HFFc6 (cell line): ENCODE measurements at regions not wholly inside any gene's neighbourhood (a gene's known extent, or its start where the extent isn't known, plus 50 kb on each side); places are given as distances from the start of the nearest gene placed in this dataset.

Experiments
- DNase-seq: peaks from one replicate; pipeline ENCODE4 v3.0.0-alpha.2; 2018
- H3K27ac Mint-ChIP-seq: 2 replicates; pipeline ENCODE4 v1.8.0; 2020; ENCODE audit warnings: mild to moderate bottlenecking, mixed read lengths
- H3K27me3 Mint-ChIP-seq: 2 replicates; pipeline ENCODE4 v1.8.0; 2021; ENCODE audit warnings: mild to moderate bottlenecking, moderate library complexity, mixed read lengths; ENCODE audit not compliant: insufficient read depth
- H3K36me3 Mint-ChIP-seq: 2 replicates; pipeline ENCODE4 v1.8.0; 2021; ENCODE audit warnings: low read depth, mixed read lengths
- H3K4me1 Mint-ChIP-seq: 2 replicates; pipeline ENCODE4 v1.8.0; 2020; ENCODE audit warnings: low read depth, mixed read lengths
- H3K4me3 Mint-ChIP-seq: 2 replicates; pipeline ENCODE4 v1.8.0; 2020; ENCODE audit warnings: mild to moderate bottlenecking, moderate library complexity, mixed read lengths
- H3K9me3 Mint-ChIP-seq: 2 replicates; pipeline ENCODE4 v1.8.0; 2020; ENCODE audit warnings: mild to moderate bottlenecking, mixed read lengths
- CTCF ChIP-seq: fragments of 200-600 bp; sonication (generic); IDR thresholded peaks from 2 replicates; pipeline ENCODE4 v1.5.0; 2021; ENCODE audit warnings: antibody characterized with exemption, mild to moderate bottlenecking

GRCh38 chr20:61149636-61150035 lies 102.4 kb upstream of the CDH4 start:
- DNase-seq: no peak
- Mint-ChIP-seq H3K4me3 (no peak overlapping the region), H3K36me3 (no peaks in the 10 kb centered on the region; the same call in 1 of the 2 replicates), H3K27me3 (peaks cover 8% of the 10 kb centered on the region; the same call in 1 of the 2 replicates), H3K4me1 (no peaks in the 10 kb centered on the region), H3K27ac (no peak overlapping the region), H3K9me3 (no peaks in the 10 kb centered on the region)
- no peak for TF ChIP-seq CTCF

- Mint-ChIP-seq H3K4me1 (no peaks in the 10 kb centered on the region), H3K36me3 (no peaks in the 10 kb centered on the region), H3K9me3 (no peaks in the 10 kb centered on the region), H3K4me3 (no peak overlapping the region), H3K27ac (no peak overlapping the region), H3K27me3 (peaks cover 11% of the 10 kb centered on the region)
- TF ChIP-seq CTCF: no peak
- no peak for DNase-seq
Observed at GRCh38 chr20:61157301-61157700, 94.8 kb upstream of the CDH4 start.

- no peak overlapping the region for H3K4me3 Mint-ChIP-seq
- H3K9me3 Mint-ChIP-seq: no peaks in the 10 kb centered on the region
- H3K27ac Mint-ChIP-seq: no peak overlapping the region
- no peaks in the 10 kb centered on the region for H3K4me1 Mint-ChIP-seq
- no peak for TF ChIP-seq CTCF
- no peak for DNase-seq
- H3K27me3 Mint-ChIP-seq: peaks cover 8% of the 10 kb centered on the region
- no peaks in the 10 kb centered on the region for H3K36me3 Mint-ChIP-seq
Observed at GRCh38 chr20:61159957-61160686, 91.9 kb upstream of the CDH4 start.

GRCh38 chr20:61161726-61162390 lies 90.2 kb upstream of the CDH4 start:
- no peak overlapping the region for H3K27ac Mint-ChIP-seq
- peak; percentile 56 for TF ChIP-seq CTCF
- H3K27me3 Mint-ChIP-seq: peaks cover 4% of the 10 kb centered on the region
- peak; percentile 18 for DNase-seq
- H3K4me3 Mint-ChIP-seq: no peak overlapping the region
- no peaks in the 10 kb centered on the region for H3K9me3 Mint-ChIP-seq
- peaks cover 11% of the 10 kb centered on the region for H3K4me1 Mint-ChIP-seq
- H3K36me3 Mint-ChIP-seq: no peaks in the 10 kb centered on the region

- H3K36me3 Mint-ChIP-seq: no peaks in the 10 kb centered on the region
- peaks cover 4% of the 10 kb centered on the region for H3K27me3 Mint-ChIP-seq
- H3K9me3 Mint-ChIP-seq: no peaks in the 10 kb centered on the region
- H3K4me3 Mint-ChIP-seq: no peak overlapping the region
- H3K27ac Mint-ChIP-seq: no peak overlapping the region
- H3K4me1 Mint-ChIP-seq: peaks cover 17% of the 10 kb centered on the region
- no peak for DNase-seq
- no peak for TF ChIP-seq CTCF
Observed at GRCh38 chr20:61162451-61162850, 89.6 kb upstream of the CDH4 start.
